ENCODE measurements at regions not wholly inside any gene's neighbourhood (a gene's known extent, or its start where the extent isn't known, plus 50 kb on each side); places are given as distances from the start of the nearest gene placed in this dataset.
A peak's percentile ranks its signal among the peaks of the same experiment; 100 is the strongest.
"Not testable (repeated sequence)": the region's sequence is repeated elsewhere in the genome, so short reads cannot be mapped to it uniquely, and the experiment has no call there.

DNA sequence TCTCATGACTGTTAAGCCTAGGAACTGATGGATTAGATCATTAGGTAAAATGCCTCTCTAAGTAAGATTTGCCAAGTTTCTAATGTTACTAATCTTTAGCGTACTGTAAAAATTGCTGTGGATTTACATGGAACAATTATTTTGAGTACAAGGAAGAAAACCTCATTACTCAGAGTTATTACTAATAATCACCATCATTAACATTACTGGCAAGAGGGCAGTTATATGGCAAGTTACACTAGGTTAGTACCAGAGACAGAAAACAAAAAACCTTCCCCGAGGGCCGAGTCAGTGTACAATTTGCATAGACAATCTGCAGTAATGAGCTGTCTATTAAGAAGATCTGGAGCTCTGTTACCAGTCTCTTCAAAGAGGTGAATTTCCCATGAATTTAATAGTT is 775.6 kb downstream of the GATA3 start:
- no peak for DNase-seq

DNA sequence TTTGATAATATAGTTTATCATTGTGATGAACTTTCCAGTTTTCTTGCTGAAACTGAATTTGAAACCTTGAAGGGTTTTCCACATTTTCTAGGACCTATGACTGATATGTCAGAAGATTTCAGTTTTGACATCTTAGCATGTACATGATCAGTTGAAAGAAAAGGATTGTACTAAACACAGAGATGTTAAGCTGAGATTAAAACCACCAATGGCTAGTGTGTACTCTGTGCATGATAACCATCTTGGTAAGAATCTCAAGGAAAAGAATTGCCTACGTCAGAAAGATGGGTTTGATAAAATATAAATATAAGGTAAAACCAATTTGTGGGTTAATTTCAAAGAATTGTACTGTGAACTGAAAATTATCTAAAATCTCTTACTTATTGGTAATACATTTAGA is 776.4 kb downstream of the GATA3 start:
- DNase-seq, result no peak

DNA sequence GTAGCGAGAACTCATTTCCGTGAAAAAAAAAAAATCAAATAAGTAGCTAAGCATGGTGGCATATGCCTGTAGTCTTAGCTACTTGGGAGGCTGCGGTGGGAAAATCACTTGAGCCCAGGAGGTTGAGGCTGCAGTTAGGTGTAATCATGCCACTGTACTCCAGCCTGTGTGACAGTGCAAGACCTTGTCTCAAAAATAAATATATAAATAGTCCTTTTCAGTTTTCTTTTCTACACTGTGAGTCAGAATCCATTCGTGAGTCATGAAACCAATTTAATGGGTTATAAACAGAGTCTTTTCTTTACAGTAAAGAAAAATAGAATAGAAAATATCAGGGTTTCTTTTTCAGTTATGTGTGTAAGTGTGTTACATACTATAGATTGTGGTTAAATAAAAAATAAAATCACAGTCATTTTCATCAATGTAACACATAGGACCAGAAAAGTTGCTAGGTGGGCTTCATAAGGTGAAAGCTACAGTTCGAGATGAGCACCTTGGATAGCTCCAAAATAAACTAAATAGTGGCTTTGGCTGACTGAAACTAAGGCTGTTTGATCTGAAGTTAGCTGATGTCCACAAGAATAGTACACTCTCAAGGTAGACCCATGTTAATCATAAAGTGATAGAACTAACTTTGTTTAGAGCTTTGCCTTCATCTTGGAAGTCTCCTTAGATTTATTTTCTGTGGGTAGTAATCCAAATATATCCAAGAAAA is 781.1 kb downstream of the GATA3 start:
- no peak for DNase-seq

DNA sequence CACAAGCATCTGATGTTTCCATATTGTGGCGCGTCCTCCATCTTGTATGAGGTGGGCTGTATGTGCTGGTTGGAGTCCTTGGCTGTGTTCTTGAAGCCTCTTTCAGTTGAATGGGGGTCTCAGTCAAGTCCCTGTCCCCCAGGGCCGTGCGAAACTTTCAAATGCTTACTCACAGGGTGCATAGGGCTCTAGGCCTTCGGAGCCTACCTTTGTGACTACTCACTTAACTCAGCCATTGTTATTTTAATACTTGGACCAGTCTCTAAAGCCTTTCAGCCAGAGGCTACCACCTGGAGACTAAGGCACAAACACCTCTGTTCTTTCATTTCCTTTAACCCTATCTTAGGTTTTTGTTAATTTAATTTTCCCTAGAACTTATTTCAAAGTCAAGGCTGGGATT is 785.9 kb downstream of the GATA3 start:
- DNase-seq, result no peak

DNA sequence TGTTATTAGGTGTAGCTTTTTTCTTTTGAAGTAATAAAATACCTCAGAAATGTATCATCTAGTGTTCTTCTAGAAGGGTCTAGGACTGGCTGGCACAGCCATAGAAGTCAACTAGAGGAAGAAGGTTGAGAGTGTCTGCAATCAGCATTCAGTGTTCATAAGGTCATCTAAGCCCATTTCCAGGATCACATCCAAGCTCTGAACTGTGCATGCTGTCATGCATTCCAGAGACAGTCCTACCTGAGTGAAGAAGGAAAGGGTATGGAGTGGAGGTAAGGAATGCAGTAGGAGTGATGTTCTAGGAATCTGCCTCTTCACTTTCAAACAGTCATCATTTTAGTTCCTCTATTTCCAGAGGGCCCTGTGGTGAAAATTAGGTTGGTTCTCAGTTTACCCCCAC is 789.7 kb downstream of the GATA3 start:
- DNase-seq, result no peak

DNA sequence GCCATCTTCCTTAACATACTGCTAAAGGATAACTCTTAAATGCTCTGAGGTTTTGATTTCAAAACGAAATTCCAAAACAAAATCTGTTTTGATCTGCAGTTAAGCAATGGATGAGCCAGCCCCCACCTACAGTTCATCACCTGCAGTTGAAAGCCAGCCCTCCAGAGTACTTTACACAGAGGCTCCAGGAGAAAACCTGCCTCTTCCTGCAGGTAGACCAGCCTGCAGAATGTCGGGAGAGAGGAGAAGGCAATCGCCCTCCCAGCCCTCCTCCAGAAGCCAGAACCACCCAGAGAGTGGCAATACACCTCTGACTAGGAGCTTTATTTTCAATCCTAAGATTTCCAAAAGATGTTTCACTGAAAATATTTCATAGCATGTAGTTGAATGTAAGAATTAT is 798.1 kb downstream of the GATA3 start:
- no peak for DNase-seq

DNA sequence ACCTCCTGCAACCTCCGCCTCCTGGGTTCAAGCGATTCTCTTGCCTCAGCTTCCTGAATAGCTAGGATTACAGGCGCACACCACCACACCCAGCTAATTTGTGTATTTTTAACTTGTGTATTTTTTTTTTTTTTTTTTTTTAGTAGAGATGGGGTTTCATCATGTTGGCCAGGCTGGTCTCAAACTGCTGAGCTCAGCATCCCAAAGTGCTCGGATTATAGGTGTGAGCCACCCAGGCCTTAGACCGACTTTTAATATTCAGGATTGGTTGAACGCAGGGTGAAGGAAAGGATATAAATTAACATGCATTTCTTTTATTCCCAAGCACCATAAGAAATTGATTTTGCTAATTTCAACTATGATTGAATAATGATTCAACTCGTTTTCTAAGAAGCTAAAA is 798.6 kb downstream of the GATA3 start:
- no peak for DNase-seq

DNA sequence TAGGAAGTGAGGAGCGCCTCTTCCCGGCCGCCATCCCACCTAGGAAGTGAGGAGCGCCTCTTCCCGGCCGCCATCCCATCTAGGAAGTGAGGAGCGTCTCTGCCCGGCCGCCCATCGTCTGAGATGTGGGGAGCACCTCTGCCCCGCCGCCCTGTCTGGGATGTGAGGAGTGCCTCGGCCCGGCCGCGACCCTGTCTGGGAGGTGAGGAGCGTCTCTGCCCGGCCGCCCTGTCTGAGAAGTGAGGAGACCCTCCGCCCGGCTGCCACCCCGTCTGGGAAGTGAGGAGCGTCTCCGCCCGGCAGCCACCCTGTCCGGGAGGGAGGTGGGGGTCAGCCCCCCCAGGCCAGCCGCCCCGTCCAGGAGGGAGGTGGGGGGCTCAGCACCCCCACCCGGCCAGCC is 814.4 kb downstream of the GATA3 start:
- not testable (repeated sequence) for DNase-seq

DNA sequence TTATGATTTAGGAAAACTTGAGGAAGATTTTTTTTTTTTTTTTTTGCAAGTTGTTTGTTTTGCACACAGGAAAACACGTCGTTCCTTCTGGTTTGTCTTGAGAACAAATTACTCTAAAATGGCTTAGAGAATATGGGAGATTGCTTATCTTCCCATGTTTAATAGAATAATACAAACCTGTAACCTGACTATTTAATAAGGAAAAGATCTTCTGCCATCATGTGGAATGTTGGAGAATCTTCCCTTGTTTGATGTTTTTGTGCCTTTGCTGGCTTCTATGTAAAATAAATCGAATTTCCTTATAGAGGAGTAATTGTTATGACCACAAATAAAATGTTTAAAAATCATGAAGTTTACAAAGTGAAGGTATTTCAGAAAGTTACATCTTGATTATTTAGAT is 818.8 kb downstream of the GATA3 start:
- DNase-seq, result no peak

DNA sequence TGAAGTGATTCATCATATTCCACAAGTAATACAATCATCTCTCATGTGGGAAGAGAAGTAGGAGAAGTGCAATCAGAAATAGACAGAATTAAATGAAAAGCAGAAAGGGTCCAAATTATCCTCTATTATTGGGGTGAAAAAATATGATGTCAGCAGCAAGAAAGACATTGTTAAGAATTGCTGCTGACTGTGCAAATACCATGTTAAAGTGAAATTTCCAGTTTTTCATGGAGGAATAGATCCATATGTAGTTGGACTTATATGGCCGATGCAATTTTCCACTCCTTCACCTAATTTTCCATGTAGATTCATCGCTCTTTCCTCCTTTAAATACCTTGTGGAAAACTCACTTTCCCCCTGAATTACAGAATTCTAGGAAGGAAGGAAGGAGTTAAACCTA is 819.8 kb downstream of the GATA3 start:
- no peak for DNase-seq

DNA sequence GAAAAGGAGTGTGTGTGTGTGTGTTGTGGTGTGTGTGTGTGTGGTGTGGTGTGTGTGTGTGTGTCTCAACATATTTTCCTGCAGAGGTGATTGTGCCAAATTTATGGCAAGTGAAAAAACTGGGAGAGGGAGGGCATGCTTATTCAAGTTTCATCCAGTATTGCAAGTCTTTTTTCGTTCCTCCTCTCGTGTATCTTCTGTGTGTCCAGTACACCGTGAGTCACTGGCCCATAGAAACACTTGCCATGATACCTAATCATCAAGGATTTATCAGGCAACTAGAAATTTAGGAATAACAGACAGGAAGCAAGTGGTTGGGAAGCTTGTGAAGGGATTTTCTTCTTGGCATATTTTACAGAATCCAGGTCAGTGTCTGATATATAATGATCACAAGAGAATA is 820.5 kb downstream of the GATA3 start:
- DNase-seq, result no peak

DNA sequence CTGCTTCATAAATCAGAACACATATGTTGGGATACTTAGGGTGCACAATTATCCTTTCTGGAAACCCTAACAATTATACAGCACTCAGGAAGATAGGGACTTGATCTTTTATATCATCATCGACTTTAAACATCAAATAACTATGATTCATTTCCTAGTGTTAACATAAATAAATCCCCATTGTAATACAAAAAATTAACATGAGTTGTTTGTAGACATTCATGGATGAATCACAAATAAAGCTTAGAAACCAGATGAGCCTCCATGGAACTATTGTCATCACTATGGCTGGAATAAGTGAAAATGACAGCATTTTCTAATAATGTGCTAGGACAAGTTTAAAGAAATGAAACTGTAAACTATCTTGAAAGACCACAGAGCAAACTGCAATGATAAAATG is 821.7 kb downstream of the GATA3 start:
- DNase-seq, result no peak

DNA sequence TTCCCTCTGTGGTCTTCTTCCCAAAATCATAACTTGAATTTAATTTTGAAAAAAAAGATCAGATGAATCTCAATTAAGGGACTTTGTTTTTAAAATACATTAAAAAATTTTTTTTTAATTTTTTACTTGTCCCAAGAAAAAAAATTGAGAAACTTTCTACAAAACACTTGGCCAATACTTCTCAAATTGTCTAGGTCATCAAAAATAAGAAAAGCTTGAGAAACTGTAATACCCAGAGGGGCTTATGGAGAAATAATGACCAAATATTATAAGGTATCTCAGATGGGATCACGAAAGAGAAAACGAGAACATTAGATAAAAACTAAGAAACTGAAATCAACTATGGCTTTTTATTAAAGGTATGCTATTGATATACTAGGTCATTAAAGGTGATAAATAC is 835.0 kb downstream of the GATA3 start:
- no peak for DNase-seq

DNA sequence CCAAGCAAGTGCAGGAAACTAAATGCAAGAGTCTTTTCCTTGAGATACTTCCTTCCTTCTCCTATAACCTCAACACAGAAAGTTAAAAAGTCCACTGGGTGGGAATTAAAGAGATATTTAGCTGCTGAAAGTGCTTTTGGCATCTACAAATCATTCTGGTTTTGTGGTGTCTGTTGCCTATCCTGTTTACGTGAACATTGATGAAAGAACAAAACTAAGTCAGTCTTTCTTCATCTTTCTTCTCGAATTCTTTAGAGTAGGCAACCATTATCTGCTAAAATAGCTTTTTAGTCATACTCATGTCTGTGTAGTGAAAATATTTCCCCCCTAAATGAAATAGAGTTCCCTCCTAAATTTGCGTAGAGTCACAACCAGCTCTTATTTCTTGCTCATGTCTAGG is 838.6 kb downstream of the GATA3 start:
- DNase-seq, result no peak

DNA sequence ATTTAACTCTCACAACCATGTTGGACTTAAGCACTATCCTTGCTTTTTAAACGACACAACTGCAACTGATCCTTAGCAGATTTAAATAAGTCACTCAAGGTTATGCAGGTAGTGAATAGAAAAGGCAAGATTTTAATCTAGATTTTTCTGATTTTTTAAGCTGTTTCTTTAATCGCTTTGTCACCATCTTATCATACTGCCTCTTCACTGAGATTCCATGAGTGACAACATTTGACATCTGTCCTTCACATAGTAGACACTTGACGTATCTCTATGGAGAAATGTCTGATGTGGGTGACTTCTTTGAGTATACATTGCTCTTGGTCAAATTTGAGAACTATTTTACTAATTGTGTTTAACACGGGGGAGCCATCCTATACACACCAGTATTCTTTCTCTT is 839.7 kb downstream of the GATA3 start:
- no peak for DNase-seq

DNA sequence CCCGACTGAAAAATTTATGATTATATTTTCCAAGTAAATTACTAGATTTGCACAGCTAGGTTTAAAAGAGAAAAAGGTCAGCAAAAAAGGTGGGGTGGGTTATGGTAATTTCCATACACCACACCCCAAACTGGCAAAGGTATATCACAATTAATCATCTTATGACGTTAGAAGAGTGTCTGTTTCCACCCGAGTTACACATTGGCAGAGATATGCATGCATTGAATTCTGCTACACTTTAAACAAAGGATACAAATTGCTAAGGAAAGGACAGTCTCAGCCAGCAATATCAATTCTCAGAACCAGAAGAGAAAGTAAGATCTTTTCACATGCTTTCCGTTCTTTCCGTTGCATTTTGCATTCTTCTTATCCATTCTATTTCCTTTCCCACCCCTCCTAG is 843.3 kb downstream of the GATA3 start:
- DNase-seq, result peak; percentile 61

DNA sequence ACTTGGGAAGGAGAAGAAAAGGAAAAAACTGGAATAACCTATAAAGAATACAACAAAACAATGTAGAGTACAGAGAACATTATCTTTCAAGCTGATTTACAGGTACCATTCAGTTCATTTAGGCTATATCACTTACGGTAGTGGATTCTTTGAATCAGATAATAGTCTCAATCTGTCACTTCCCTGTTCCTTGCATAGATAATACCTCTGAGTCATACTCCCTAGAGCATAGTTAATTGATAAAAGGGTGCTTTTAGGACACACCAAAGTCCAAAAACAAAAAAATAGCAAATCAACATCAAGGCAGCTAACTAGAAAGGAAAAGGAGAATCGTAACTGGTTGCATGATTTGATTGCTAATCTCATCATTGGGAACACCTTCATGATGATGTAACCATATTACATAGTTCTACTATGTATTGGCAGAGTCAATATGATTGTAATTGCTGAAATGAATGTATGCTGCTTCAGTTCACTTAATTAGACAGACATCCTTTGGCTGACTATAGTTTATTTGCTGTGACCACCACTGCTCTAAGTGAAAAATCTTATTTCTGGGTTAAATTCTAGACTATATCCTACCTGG is 844.4 kb downstream of the GATA3 start:
- peak; percentile 35 for DNase-seq

DNA sequence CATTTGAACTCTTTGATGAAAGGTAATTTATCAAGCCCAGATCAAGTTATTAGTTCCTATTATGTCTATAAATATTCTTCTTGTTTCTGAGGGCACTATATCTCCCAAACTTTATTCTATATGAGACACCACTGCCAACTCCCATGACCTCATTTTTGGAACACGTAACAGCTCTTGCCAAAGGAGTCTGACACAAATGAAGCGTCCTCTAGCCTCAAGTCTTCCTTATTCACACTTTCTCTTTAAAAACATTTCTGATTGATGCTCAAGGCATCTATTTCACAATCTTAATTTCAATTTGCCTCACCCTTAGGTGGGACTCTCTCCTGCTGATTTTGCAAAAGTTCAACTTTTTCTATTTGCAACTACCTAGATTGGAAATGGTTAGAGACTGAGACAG is 848.4 kb downstream of the GATA3 start:
- DNase-seq, result no peak

DNA sequence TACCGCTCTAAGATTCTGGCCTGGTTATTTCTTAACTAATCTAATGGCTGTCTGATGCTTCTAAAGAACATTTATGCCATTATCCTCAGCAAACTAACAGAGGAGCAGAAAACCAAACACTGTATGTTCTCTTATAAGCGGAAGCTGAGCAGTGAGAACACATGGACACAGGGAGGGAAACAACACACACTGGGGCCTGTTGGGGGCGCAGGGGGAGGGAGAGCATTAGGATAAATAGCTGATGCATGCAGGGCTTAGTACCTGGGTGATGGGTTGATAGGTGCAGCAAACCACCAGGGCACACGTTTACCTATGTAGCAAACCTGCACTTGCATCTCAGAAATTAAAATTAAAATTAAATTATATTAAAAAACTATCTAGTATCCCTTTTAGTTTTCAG is 853.5 kb downstream of the GATA3 start:
- no peak for DNase-seq

DNA sequence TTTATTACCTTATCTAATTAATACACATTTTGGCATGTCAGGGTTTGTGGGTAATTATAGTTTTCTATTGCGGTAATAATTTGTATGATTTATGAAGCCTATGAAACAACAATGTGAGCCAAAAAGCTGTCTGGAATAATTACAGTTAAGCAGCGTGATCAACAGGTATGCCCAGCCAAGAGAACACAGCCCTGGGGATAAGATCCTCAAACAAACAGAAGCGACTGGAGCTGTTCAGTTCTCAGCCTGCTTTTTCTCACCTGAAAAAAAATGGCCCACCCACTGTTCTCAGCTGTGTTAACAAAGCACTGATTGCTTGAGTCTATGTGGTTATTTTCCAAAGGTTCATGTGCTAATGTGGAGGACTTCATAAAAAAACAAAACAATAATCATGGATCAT is 855.8 kb downstream of the GATA3 start:
- DNase-seq, result no peak

DNA sequence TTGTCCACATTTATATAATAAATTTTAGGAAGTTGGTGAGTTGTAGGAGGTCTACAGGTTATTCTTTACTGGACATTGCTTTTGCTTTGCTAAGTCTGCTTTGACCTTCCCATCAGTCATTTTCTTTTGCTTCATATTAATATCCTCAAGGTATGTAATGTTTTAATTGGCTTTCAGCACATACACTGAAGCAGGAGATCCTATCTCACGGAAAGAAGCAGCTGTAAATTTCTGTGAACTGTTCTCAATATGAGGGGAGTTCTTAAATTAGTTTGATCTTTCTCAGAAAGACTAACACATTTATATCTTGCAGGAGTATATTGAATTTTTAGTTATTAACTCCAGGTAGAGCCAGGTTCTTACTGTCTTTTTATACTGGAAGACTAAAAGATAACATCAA is 856.5 kb downstream of the GATA3 start:
- DNase-seq, result no peak

DNA sequence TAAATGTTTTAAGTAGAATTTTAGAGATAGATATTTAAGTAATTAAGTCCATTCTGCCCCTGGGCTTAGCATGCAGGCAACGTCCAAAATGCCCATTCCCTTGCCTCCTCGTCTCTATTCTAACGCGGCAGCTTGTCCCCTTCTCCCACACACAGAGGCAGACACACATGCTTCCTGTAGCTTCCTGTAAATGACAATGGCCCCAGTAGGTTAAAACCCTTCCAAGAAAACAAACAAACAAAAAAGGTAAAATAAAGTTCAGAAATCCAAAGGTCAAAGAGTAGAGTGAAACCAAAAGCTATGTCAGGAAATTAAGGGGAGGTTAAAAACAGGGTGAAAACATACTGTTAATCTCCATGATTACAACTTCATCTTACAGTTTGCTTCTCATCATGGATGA is 857.6 kb downstream of the GATA3 start:
- DNase-seq, result no peak

DNA sequence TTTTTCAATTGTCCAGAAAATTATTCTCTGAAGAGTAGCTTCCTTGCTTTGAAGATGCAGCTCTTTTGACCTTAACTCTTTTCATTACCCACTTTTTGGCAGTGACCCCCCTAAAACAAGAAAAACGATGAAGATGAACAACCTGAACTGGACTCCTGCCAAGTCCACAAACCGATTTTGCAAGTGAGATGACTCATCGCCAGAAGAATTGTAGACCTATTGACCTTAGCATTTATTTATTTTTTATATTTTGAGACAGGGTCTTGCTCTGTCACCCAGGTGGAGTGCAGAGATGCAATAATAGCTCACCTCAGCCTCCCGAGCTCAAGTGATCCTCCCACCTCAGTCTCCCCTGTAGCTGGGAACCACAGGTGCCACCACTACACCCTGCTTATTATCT is 859.2 kb downstream of the GATA3 start:
- DNase-seq, result peak; percentile 31

DNA sequence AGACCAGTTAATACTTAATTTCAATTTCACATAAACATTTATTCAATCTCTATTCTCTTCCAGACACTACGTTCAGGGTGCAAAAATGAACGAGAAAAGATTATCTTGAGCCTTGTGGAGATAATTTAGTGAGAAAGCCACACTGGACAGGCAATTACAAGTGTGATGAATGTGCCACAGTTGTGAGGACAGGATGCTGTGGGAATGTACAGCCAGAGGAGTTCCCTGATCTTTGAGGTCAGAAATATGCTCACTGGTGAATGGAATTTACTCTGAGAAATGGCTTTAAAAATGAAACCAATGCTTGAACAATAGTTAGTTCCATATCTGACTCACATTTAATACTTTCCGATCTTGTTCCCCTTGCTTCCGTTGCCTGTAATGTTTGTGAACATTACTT is 864.8 kb downstream of the GATA3 start:
- no peak for DNase-seq

DNA sequence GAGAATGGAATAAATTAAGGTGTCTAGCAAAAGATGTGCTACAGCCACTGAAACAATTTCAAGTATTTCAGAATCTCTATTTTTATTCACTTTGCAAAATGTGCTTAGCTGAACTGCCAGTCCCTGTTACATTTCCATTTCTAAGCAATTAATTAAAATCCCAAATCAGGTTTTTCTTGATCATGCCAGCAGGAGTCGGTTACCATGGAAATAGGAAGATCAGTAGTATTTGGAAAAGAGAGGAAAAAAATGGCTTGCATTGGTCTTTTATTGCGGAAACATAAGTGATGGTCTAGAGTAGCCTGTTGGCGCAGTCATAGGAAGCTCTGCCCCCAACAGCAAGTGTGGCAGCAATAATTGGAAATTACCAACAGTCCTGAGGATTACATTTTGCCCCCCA is 867.1 kb downstream of the GATA3 start:
- no peak for DNase-seq
